ENCODE measurements at regions not wholly inside any gene's neighbourhood (a gene's known extent, or its start where the extent isn't known, plus 50 kb on each side); places are given as distances from the start of the nearest gene placed in this dataset.

GRCh38 chr12:114789821-114790220, 105.8 kb upstream of the TBX3 start:
- TF ChIP-seq EP300 (IDR thresholded peaks at IDR 0.05; ENCODE audit: low read depth), result no peak
- no peak for TF ChIP-seq POLR2AphosphoS5 (IDR thresholded peaks at IDR 0.05)
- TF ChIP-seq POLR2A (IDR thresholded peaks at IDR 0.05), result no peak
- TF ChIP-seq CTCF (IDR thresholded peaks at IDR 0.05), result no peak
